COR-L47 (cell line): ENCODE measurements at regions not wholly inside any gene's neighbourhood (a gene's known extent, or its start where the extent isn't known, plus 50 kb on each side); places are given as distances from the start of the nearest gene placed in this dataset.

Experiments used
- DNase-seq: peaks from one replicate; lab custom pipeline; 2025; lab: John Stamatoyannopoulos, UW

- DNase-seq, result no peak
These were observed 207.2 kb upstream of the GBE1 start for GRCh38 chr3:81968658-81969057.

- DNase-seq, result no peak
These were observed 205.9 kb upstream of the GBE1 start for GRCh38 chr3:81967393-81967792.

GRCh38 chr3:81965696-81966095 lies 204.3 kb upstream of the GBE1 start:
- no peak for DNase-seq

- no peak for DNase-seq
These were observed 201.0 kb upstream of the GBE1 start for GRCh38 chr3:81962396-81962795.

- no peak for DNase-seq
These were observed 197.7 kb upstream of the GBE1 start for GRCh38 chr3:81958972-81959640.

- DNase-seq, result no peak
These were observed 194.4 kb upstream of the GBE1 start for GRCh38 chr3:81955878-81956277.

GRCh38 chr3:81953111-81953510 lies 191.7 kb upstream of the GBE1 start:
- no peak for DNase-seq

- DNase-seq, result no peak
These were observed 190.7 kb upstream of the GBE1 start for GRCh38 chr3:81952141-81952540.

GRCh38 chr3:81951636-81952035 lies 190.2 kb upstream of the GBE1 start:
- DNase-seq, result no peak

GRCh38 chr3:81951106-81951505 lies 189.7 kb upstream of the GBE1 start:
- no peak for DNase-seq

GRCh38 chr3:81947359-81947758 lies 185.9 kb upstream of the GBE1 start:
- DNase-seq, result no peak

GRCh38 chr3:81938681-81939080 lies 177.2 kb upstream of the GBE1 start:
- DNase-seq, result no peak

- no peak for DNase-seq
These were observed 175.4 kb upstream of the GBE1 start for GRCh38 chr3:81936817-81937216.

- no peak for DNase-seq
These were observed 171.2 kb upstream of the GBE1 start for GRCh38 chr3:81932681-81933080.

- no peak for DNase-seq
These were observed 170.1 kb upstream of the GBE1 start for GRCh38 chr3:81931265-81932251.

- peak; percentile 3 for DNase-seq
These were observed 168.3 kb upstream of the GBE1 start for GRCh38 chr3:81929697-81930096.

- no peak for DNase-seq
These were observed 166.4 kb upstream of the GBE1 start for GRCh38 chr3:81927811-81928210.

GRCh38 chr3:81925385-81925784 lies 163.9 kb upstream of the GBE1 start:
- no peak for DNase-seq

- DNase-seq, result no peak
These were observed 161.6 kb upstream of the GBE1 start for GRCh38 chr3:81923038-81923437.

- DNase-seq, result no peak
These were observed 161.0 kb upstream of the GBE1 start for GRCh38 chr3:81922404-81922803.

GRCh38 chr3:81920816-81921215 lies 159.4 kb upstream of the GBE1 start:
- peak; percentile 7 for DNase-seq

GRCh38 chr3:81916890-81917289 lies 155.4 kb upstream of the GBE1 start:
- DNase-seq, result no peak
